Astrocyte of the cerebellum (primary cell): ENCODE measurements at regions not wholly inside any gene's neighbourhood (a gene's known extent, or its start where the extent isn't known, plus 50 kb on each side); places are given as distances from the start of the nearest gene placed in this dataset.
"Not testable (repeated sequence)": the region's sequence is repeated elsewhere in the genome, so short reads cannot be mapped to it uniquely, and the experiment has no call there.

Experiments used
- DNase-seq: peaks from one replicate; pipeline ENCODE4 v3.0.0-alpha.2; 2011; ENCODE audit warnings: low read depth
- H3K4me3 ChIP-seq: 2 replicates; pipeline ENCODE4 v1.5.1; 2011; ENCODE audit warnings: mild to moderate bottlenecking, low read depth, low read length, moderate library complexity
- in situ Hi-C: cut with HindIII; loops from 2 replicates; pipeline ENCODE4 v1.10.0; 2017; ENCODE audit warnings: low sequenced_read_pairs
- TF ChIP-seq, protein P1 (sequence below): IDR thresholded peaks from 2 replicates; pipeline ENCODE4 v1.5.1; 2012; ENCODE audit warnings: low read length, low read depth, moderate library complexity, mild to moderate bottlenecking; ENCODE audit errors: missing control alignments

DNA sequence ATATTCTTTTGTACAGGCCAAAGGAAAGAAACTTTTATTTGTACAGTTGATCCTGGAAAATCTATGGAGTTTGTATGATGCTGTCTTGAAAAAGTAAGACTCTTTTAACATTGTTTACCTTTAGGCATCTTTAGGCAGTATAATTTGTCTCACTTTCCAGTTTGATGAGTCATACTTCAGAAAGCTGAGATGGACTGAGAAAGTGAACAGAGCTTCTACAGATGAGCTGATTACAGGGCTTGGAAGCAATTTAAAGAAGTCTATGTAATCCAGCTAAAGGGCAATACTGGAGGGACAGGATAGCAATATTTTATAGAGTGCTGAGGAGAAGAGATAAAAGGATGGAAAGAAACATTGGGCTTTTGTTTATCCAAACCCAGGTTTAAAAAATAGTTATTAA lies 123.5 kb upstream of the GOLGA6L4 start:
- TF ChIP-seq, protein P1, sequence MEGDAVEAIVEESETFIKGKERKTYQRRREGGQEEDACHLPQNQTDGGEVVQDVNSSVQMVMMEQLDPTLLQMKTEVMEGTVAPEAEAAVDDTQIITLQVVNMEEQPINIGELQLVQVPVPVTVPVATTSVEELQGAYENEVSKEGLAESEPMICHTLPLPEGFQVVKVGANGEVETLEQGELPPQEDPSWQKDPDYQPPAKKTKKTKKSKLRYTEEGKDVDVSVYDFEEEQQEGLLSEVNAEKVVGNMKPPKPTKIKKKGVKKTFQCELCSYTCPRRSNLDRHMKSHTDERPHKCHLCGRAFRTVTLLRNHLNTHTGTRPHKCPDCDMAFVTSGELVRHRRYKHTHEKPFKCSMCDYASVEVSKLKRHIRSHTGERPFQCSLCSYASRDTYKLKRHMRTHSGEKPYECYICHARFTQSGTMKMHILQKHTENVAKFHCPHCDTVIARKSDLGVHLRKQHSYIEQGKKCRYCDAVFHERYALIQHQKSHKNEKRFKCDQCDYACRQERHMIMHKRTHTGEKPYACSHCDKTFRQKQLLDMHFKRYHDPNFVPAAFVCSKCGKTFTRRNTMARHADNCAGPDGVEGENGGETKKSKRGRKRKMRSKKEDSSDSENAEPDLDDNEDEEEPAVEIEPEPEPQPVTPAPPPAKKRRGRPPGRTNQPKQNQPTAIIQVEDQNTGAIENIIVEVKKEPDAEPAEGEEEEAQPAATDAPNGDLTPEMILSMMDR = no peak
- in situ Hi-C loops = no loop called here
- DNase-seq = no peak

DNA sequence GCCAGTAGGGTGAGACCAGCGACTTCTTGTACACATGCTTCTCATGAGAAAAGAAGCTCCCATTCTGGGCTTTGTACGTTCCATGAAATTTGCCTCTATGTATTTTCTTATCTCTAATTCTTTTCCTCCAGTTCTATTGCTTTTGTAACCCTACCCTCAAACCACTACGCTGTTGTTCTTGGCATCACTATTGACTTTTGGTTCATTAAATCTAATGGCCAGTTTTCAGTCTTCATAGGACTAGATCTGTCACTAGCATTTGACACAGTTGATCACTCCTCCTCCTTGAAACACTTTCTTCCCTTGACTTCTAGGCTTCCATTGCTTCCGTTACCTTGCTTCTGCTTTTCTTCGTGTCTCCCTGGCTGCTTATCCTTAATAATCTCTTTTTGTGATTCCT lies 121.7 kb upstream of the GOLGA6L4 start:
- no peak overlapping the region for H3K4me3 ChIP-seq
- TF ChIP-seq, protein P1 = no peak
- no peak for DNase-seq
- in situ Hi-C loops = no loop called here

More for the DNA sequence above, 123.5 kb upstream of the GOLGA6L4 start:
- no peak overlapping the region for H3K4me3 ChIP-seq

DNA sequence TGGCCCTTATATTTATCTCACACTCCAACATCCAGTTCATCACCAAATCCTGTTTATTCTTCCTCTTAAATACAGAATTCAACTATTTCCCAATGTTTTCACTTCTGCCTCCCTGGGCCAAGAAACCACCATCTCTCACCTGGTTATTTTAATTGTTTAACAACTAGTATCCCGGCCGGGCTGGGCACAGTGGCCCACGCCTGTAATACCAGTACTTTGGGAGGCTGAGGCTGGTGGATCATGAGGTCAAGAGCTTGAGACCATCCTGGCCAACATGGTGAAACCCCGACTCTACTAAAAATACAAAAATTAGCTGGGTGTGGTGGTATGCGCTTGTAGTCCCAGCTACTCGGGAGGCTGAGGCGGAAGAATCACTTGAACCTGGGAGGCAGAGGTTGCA lies 120.9 kb upstream of the GOLGA6L4 start:
- in situ Hi-C loops = not testable (repeated sequence)

DNA sequence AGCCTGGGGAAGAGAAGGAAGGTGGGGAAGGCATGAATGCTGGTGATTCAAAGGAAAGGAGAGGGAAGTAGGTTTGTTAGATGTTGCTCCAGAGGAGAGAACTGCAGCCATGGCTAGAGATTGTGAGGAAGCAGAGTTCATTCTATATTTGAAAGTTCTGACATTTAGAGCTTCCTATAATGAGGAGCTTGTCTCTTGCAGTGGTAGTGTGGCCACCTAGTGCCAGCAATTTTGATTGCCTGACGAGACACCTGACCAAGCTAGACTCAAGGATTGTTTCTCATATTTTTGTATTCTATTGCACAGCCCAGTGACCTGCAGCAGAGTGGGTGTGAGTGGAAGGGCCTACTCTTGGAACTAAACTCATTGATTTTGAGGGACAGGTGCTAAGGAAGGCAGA lies 116.2 kb upstream of the GOLGA6L4 start:
- H3K4me3 ChIP-seq, DNase-seq, in situ Hi-C loops: not testable (repeated sequence)

More for the DNA sequence above, 120.9 kb upstream of the GOLGA6L4 start:
- DNase-seq, H3K4me3 ChIP-seq: not testable (repeated sequence)

DNA sequence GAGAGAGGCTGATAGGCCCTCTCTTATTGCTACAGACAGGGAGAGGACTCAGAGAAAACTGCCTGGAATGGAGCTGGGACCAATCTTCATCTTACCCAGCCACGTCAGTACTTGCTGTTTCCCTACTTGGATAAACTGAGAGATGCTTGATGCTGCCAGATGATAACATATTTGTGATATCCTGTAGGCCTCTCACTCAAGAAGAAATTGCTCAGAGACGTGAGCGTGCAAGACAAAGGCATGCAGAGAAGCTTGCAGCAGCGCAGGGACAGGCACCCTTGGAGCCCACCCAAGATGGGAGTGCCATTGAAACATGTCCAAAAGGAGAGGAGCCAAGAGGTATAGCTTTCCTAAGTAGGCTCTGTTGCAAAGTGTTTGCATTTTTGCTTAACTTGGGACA lies 114.7 kb upstream of the GOLGA6L4 start:
- in situ Hi-C loops, H3K4me3 ChIP-seq, DNase-seq: not testable (repeated sequence)

DNA sequence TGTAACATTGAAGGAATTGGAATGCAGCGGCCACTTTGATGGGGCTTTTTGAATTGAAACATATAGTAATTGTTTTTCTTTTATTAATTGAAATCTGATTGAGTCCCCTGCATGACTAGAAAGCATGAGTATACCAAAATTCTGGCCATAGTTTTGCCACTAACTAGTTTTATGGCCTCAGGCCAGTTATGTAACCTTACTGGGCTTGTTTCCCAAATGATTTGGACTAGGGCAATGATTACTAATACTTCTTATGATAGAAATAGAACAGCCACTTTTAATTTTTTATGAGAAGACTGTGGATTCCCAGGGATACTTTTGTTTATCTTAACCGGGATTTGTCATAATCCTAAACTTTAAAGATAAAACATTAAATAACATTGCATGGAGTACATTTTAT lies 106.9 kb upstream of the GOLGA6L4 start:
- in situ Hi-C loops, DNase-seq, H3K4me3 ChIP-seq: not testable (repeated sequence)

DNA sequence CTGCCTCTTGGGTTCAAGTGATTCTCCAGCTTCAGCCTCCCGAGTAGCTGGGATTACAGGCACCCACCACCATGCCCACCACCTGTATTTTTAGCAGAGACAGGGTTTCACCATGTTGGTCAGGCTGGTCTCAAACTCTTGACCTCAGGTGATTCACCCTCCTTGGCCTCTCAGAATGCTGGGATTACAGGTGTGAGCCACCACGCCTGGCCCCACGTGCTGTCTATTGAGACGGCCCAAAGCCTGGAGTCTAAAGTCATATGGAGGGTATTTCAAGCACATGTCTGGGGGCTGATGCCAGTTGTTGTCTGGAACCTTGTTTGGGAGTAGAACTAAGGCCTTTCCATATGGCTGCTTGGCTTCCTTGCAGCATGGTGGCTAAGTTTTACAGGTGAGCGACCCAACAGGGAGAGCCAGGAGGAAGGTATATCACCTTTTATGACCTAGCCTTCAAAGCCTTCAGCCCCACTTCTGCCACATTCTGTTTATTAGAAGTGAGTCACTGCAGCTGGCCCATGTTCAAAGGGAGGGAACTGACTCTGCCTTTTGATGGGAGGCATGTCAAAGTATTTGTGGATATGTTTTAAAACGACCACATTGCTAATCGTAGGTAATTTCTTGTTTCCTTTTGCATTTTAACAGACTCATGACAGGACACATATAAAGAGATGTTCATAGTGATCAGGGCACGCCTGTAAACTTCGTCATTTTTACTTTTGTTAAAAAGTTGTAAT lies 105.3 kb upstream of the GOLGA6L4 start:
- DNase-seq, in situ Hi-C loops: not testable (repeated sequence)

DNA sequence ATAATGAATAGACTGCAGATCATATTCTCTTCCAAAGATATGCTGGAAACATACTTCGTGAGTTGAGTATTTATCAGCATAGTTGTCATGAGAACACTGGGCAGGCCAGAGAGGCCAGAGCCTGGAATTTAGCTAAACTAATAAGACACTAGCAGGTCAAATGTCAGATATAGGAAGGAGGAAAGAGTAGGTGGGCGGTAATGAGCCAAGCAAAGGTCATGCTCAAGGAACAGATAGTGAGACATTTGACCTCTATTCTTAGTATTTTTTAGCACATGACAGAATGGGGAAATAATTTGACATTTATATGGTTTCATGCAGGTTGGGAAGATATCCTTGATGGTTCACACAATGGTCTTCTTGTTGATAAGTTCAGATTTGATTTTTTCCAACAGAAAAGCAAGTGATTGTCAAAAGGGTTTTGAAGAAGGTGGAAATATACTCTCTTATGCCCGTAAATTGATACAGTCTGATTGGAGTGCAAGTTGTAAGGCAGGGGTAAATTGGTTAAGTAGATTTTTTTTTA lies 99.6 kb upstream of the GOLGA6L4 start:
- in situ Hi-C loops, DNase-seq, H3K4me3 ChIP-seq: not testable (repeated sequence)

More for the DNA sequence above, 105.3 kb upstream of the GOLGA6L4 start:
- H3K4me3 ChIP-seq = not testable (repeated sequence)

DNA sequence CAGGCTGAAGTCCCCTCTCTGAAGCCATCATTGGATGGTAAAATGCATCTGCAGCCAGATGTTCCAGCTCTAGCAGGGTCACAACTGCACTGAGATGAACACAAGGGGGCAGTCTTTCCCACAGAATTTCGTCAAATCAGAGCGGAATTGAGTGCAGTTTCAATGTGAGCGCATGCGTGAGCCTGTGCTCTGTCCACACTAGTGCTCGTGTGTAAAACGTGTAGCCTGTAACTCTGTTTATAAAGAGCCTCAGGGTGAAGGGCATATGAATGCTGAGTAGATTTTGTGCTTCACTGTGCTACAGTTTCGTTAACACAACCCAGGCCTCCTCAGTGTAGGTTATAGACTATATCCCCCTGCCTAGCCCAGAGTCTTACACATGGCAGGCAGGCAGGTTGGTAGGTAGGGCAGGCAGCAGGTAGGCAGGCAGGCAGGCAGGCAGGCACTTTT lies 92.7 kb upstream of the GOLGA6L4 start:
- H3K4me3 ChIP-seq = no peak overlapping the region
- TF ChIP-seq, protein P1 = peak; percentile 86
- peak; percentile 70 for DNase-seq
- in situ Hi-C loops = no loop called here
